NK-92 treated with Interleukin-12 subunit alpha and Interleukin-12 subunit beta, amount 100 ng/mL, for 24 hours (cell line): ENCODE measurements at regions not wholly inside any gene's neighbourhood (a gene's known extent, or its start where the extent isn't known, plus 50 kb on each side); places are given as distances from the start of the nearest gene placed in this dataset.
"Not testable (repeated sequence)": the region's sequence is repeated elsewhere in the genome, so short reads cannot be mapped to it uniquely, and the experiment has no call there.

Source experiments
- DNase-seq: peaks from one replicate; lab custom pipeline; 2025; lab: John Stamatoyannopoulos, UW

GRCh38 chr12:97985834-97986233 is 523.2 kb downstream of the RMST start:
- DNase-seq, result no peak

- DNase-seq, result not testable (repeated sequence)
Observed at GRCh38 chr12:97988588-97988987, 526.0 kb downstream of the RMST start.

- no peak for DNase-seq
Observed at GRCh38 chr12:97989366-97989940, 525.9 kb upstream of the TMPO start.

- DNase-seq, result no peak
Observed at GRCh38 chr12:97994746-97995484, 520.5 kb upstream of the TMPO start.

- no peak for DNase-seq
Observed at GRCh38 chr12:97995559-97995958, 519.8 kb upstream of the TMPO start.

- DNase-seq, result no peak
Observed at GRCh38 chr12:98001430-98001829, 514.0 kb upstream of the TMPO start.

GRCh38 chr12:98002887-98003493 is 512.4 kb upstream of the TMPO start:
- DNase-seq, result no peak

GRCh38 chr12:98007963-98008362 is 507.4 kb upstream of the TMPO start:
- no peak for DNase-seq

- no peak for DNase-seq
Observed at GRCh38 chr12:98013560-98013959, 501.8 kb upstream of the TMPO start.

GRCh38 chr12:98018836-98019235 is 496.6 kb upstream of the TMPO start:
- DNase-seq, result no peak

GRCh38 chr12:98020376-98020775 is 495.0 kb upstream of the TMPO start:
- DNase-seq, result no peak

- no peak for DNase-seq
Observed at GRCh38 chr12:98022961-98023360, 492.4 kb upstream of the TMPO start.

- no peak for DNase-seq
Observed at GRCh38 chr12:98037401-98038140, 477.8 kb upstream of the TMPO start.

- no peak for DNase-seq
Observed at GRCh38 chr12:98042668-98043067, 472.7 kb upstream of the TMPO start.

GRCh38 chr12:98045395-98045794 is 470.0 kb upstream of the TMPO start:
- DNase-seq, result no peak

- no peak for DNase-seq
Observed at GRCh38 chr12:98048326-98048725, 467.1 kb upstream of the TMPO start.

- no peak for DNase-seq
Observed at GRCh38 chr12:98053202-98053601, 462.2 kb upstream of the TMPO start.

GRCh38 chr12:98057701-98058100 is 457.7 kb upstream of the TMPO start:
- DNase-seq, result no peak

GRCh38 chr12:98058213-98058612 is 457.2 kb upstream of the TMPO start:
- no peak for DNase-seq

- no peak for DNase-seq
Observed at GRCh38 chr12:98058838-98059237, 456.6 kb upstream of the TMPO start.

GRCh38 chr12:98059659-98060343 is 455.6 kb upstream of the TMPO start:
- no peak for DNase-seq

GRCh38 chr12:98060411-98060810 is 455.0 kb upstream of the TMPO start:
- no peak for DNase-seq
